ENCODE measurements at regions not wholly inside any gene's neighbourhood (a gene's known extent, or its start where the extent isn't known, plus 50 kb on each side); places are given as distances from the start of the nearest gene placed in this dataset.

DNA sequence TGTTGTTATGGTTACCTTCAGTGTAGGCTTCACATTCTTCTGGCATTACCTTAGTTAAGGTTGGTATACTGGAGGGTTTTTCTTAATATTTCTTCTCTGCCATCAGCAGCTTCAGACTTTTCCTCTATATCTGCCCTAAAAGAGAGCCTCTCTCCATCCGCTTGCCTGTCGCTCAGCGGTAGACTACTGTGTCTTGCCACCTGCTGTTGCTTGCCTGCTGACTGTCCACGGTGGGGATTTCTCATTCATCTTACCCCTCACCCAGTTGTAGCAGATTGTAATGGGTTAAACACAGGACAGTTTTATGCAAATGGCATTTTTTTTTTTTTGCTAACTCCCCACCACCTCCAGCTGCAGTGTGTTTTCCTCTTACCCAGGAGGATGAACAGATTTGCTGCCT, 577.2 kb downstream of the SLITRK5 start:
- TF ChIP-seq, protein P1, sequence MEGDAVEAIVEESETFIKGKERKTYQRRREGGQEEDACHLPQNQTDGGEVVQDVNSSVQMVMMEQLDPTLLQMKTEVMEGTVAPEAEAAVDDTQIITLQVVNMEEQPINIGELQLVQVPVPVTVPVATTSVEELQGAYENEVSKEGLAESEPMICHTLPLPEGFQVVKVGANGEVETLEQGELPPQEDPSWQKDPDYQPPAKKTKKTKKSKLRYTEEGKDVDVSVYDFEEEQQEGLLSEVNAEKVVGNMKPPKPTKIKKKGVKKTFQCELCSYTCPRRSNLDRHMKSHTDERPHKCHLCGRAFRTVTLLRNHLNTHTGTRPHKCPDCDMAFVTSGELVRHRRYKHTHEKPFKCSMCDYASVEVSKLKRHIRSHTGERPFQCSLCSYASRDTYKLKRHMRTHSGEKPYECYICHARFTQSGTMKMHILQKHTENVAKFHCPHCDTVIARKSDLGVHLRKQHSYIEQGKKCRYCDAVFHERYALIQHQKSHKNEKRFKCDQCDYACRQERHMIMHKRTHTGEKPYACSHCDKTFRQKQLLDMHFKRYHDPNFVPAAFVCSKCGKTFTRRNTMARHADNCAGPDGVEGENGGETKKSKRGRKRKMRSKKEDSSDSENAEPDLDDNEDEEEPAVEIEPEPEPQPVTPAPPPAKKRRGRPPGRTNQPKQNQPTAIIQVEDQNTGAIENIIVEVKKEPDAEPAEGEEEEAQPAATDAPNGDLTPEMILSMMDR (IDR thresholded peaks at IDR 0.05) = no peak
- TF ChIP-seq POLR2AphosphoS5 (IDR thresholded peaks at IDR 0.05; ENCODE audit: insufficient read depth in 1 of 2, low read depth in 1 of 2) = no peak
- TF ChIP-seq POLR2A (IDR thresholded peaks at IDR 0.05) = no peak

Data from vagina (tissue), 2 donors.